Astrocyte of the cerebellum (primary cell): ENCODE measurements at regions not wholly inside any gene's neighbourhood (a gene's known extent, or its start where the extent isn't known, plus 50 kb on each side); places are given as distances from the start of the nearest gene placed in this dataset.
"Not testable (repeated sequence)": the region's sequence is repeated elsewhere in the genome, so short reads cannot be mapped to it uniquely, and the experiment has no call there.

ENCODE experiments used
- DNase-seq: peaks from one replicate; pipeline ENCODE4 v3.0.0-alpha.2; 2011; ENCODE audit warnings: low read depth
- H3K4me3 ChIP-seq: 2 replicates; pipeline ENCODE4 v1.5.1; 2011; ENCODE audit warnings: mild to moderate bottlenecking, low read depth, low read length, moderate library complexity
- in situ Hi-C: cut with HindIII; loops from 2 replicates; pipeline ENCODE4 v1.10.0; 2017; ENCODE audit warnings: low sequenced_read_pairs
- TF ChIP-seq, protein P1 (sequence below): IDR thresholded peaks from 2 replicates; pipeline ENCODE4 v1.5.1; 2012; ENCODE audit warnings: low read length, low read depth, moderate library complexity, mild to moderate bottlenecking; ENCODE audit errors: missing control alignments

DNA sequence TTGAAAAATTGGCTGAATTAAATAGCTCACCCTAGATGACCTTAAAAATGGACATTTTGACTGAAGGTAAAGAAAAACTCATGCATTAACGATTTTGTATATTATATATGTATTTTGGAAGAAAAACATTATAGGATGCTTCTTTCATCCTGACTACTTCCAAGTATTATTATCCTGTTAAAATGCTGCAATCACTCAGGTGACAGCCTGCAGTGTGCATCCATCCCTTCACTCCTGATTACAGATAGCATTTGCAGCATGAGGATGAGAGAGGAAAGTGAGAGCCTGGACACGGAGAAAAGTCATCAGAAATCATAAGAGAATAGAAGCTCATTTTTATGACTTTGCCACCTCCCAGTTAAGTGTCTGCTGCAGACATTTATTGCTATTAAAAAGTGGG, 1055.6 kb downstream of the PCDH17 start:
- in situ Hi-C loops = no loop called here
- TF ChIP-seq, protein P1, sequence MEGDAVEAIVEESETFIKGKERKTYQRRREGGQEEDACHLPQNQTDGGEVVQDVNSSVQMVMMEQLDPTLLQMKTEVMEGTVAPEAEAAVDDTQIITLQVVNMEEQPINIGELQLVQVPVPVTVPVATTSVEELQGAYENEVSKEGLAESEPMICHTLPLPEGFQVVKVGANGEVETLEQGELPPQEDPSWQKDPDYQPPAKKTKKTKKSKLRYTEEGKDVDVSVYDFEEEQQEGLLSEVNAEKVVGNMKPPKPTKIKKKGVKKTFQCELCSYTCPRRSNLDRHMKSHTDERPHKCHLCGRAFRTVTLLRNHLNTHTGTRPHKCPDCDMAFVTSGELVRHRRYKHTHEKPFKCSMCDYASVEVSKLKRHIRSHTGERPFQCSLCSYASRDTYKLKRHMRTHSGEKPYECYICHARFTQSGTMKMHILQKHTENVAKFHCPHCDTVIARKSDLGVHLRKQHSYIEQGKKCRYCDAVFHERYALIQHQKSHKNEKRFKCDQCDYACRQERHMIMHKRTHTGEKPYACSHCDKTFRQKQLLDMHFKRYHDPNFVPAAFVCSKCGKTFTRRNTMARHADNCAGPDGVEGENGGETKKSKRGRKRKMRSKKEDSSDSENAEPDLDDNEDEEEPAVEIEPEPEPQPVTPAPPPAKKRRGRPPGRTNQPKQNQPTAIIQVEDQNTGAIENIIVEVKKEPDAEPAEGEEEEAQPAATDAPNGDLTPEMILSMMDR = no peak
- DNase-seq = no peak
- no peak overlapping the region for H3K4me3 ChIP-seq

DNA sequence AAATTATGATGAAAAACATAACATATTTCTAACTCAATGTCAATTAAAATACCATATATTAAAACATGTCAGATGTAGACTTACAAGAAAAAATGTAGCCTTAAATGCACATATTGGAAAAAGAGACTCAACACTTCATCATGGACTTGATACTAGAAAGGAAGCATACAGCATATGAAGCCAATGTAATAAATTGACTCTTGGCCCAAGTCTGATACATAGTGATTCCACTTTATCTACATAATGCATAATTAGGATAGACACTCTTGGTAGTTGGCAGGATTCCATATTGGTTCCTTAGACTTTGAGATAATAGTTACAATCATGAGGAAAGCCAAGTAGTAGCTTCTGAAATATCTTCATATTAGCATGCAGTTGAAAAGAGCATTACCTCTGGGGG, 1067.0 kb downstream of the PCDH17 start:
- H3K4me3 ChIP-seq = no peak overlapping the region
- TF ChIP-seq, protein P1 = no peak
- DNase-seq = no peak
- in situ Hi-C loops = no loop called here

DNA sequence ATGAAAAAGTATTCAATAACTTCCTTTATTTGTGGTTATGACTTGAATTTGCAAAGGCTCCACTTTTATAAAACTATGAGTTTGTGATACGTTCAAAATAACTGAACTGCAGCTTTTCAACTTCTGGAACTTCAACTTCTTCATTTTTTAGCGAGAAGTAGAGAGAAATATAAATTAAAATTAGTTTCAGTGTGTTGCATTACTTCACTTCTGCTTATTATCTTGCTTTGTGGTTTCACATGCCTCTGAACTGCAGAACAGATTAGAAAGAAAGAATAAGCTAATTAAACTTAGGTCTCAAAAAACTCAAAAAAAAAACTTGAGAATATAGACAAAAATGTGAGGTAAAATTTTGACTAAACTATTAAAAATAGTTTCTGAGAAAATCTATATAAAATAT, 1073.4 kb downstream of the PCDH17 start:
- TF ChIP-seq, protein P1 = no peak
- DNase-seq = no peak
- H3K4me3 ChIP-seq = no peak overlapping the region
- in situ Hi-C loops = no loop called here

DNA sequence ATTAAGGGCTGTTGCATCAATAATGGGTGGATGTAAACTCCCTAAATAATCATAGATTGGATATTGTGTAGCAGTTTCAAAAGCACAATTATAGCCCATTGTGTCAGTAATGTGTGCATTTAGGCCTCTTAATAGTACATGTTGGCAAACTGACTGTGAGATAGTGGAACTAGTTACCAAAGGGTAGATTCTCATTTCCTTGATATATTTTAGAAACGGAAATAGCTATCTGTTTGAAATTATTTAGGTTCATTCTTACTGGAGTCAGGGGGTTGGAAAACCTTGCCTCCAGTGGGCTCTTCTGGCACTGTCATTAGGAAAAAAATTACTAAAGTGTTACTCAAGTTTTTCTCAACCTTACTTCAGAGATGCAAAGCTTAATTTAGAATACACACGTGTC, 1074.9 kb downstream of the PCDH17 start:
- in situ Hi-C loops = no loop called here
- TF ChIP-seq, protein P1 = no peak
- H3K4me3 ChIP-seq = no peak overlapping the region
- no peak for DNase-seq

- DNase-seq = no peak
- in situ Hi-C loops = no loop called here
- TF ChIP-seq, protein P1 = no peak
- H3K4me3 ChIP-seq = no peak overlapping the region
These were observed 1080.6 kb downstream of the PCDH17 start for GRCh38 chr13:58712191-58712590.

DNA sequence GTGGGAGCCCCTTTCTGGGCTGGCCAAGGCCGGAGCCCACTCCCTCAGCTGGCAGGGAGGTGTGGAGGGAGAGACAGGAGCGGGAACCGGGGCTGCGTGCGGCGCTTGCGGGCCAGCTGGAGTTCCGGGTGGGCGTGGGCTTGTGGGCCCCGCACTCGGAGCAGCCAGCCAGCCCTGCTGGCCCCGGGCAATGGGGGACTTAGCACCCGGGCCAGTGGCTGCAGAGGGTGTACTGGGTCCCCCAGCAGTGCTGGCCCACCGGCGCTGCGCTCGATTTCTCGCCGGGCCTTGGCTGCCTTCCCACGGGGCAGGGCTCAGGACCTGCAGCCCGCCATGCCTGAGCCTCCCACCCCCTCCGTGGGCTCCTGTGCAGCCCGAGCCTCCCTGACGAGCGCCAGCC, 1082.5 kb downstream of the PCDH17 start:
- DNase-seq, in situ Hi-C loops, H3K4me3 ChIP-seq: not testable (repeated sequence)

DNA sequence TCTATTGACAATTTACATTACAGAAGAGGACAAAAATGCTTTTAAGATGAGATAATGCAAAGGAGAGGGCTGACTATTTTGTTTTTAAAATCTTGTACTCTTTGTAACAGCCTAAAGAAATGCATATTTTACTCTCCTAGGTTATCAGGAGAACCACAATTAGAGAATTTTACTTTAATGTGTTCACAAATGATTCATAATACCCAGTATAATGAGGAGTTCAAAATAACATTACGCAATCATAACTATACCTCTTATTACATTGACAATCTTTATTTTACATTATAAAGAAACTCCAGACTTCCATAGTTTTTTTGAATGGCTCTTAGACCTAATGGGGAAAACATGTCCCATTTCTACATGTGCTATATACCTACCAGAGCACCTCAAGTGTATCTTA, 1089.7 kb downstream of the PCDH17 start:
- TF ChIP-seq, protein P1 = no peak
- H3K4me3 ChIP-seq = no peak overlapping the region
- in situ Hi-C loops = no loop called here
- DNase-seq = no peak
